GM18873 (cell line): ENCODE measurements at regions not wholly inside any gene's neighbourhood (a gene's known extent, or its start where the extent isn't known, plus 50 kb on each side); places are given as distances from the start of the nearest gene placed in this dataset.
A peak's percentile ranks its signal among the peaks of the same experiment; 100 is the strongest.

Source experiments
- ATAC-seq: cut with Tn5 transposase; IDR thresholded peaks from one replicate; pipeline ENCODE4 v1.9.1; 2021; ENCODE audit warnings: mild to moderate bottlenecking, moderate library complexity, moderate number of reproducible peaks; ENCODE audit not compliant: unreplicated experiment, low FRiP score

- no peak for ATAC-seq
Observed at GRCh38 chr5:68352166-68352565, 136.6 kb downstream of the PIK3R1 start.

- no peak for ATAC-seq
Observed at GRCh38 chr5:68353605-68354004, 138.0 kb downstream of the PIK3R1 start.

DNA sequence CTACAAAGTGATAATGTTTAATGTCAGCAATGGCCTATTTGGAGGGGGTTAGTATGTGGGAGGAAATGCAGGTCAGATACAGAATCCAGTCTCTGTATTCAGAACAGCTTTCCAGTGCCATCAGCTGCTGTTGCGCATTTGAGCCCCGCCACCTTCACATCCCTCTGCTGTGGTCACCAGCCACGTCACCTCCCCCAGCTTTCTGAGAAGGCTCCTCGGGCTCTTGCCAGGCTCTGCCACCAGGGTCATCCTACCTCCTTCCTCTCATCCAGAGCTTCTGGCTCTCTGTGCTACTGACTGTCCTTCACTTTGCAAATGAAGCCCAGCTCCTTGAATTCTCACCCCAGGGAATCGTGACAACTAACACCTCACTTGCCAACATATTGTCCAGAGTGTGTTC lies 138.8 kb downstream of the PIK3R1 start:
- no peak for ATAC-seq

- no peak for ATAC-seq
Observed at GRCh38 chr5:68356216-68356615, 140.7 kb downstream of the PIK3R1 start.

DNA sequence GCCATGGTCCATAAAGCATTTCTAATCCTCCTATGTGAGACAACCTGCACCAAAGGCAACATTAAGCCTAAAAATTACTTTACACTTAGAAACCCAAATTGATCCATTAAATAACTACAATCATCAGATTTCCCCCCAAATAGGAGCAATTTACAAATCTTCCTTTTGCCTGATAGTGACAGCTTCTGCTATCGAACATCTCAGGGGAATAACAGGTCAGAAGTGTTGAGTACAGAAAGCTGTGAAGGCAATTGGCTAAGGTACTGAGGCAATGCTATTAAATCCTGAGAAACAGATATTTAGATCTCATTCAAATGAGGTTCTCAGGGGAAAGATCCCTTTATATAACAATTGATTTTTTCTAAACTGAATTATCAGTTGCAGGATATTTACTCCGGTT lies 141.1 kb downstream of the PIK3R1 start:
- ATAC-seq = no peak

DNA sequence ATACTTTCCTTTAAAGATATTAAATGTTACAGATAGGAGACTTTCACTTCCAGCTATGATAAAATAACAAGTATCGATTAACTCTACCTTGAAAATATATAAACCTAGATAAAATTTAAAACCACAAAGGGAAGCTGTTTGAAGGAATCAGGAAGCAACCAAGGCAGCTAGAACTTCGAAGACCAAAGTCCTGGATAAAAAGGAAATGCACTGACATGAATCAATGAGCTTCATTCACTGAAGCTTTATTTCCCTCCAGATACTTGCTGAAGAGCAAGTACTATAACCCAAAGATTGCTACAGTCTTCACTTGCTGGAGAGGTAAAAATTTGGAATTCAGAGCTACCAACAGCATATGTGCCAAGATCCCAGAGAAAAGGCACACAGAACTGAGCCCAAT lies 144.1 kb downstream of the PIK3R1 start:
- no peak for ATAC-seq

DNA sequence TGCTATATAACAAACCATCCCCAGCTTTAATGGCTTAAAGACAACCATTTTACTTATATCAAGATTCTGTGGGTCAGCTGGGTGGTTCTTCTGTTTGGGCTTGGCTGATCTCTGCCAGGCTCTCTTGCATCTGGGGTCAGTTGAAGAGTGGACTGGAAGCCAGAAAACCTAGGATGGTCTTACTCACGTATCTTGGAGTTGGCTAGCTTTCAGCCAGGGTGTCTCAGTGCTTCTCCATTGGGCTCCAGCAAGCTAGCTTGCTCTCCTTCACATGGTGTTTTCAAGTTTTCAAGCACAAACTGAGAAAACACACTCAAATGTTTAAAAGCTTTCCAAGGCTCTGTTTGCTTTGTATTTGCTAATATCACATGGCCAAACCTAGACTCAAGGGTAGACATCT lies 146.8 kb downstream of the PIK3R1 start:
- ATAC-seq = no peak

GRCh38 chr5:68365889-68366288 lies 150.3 kb downstream of the PIK3R1 start:
- no peak for ATAC-seq

DNA sequence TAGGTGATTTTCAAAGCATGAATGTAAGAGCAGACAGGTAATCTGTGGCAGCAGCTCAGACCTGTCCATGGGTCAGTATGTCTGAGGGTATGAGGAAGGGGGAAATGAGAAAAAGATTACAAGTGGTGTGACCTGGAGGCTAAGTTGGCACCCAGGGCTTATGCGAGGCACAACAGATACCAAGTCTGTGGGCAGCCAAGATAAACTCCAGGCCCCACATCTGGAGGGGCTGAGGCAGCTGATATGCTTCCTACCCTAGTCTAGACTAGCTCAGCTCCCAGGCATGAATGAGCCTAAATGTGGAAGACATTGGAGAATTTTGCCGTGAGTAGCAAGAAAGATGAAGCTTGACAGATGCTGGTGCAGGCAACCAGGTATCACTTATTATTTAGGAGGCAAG lies 151.7 kb downstream of the PIK3R1 start:
- no peak for ATAC-seq

GRCh38 chr5:68367717-68368116 lies 152.2 kb downstream of the PIK3R1 start:
- ATAC-seq = no peak

GRCh38 chr5:68368311-68369022 lies 152.9 kb downstream of the PIK3R1 start:
- no peak for ATAC-seq

DNA sequence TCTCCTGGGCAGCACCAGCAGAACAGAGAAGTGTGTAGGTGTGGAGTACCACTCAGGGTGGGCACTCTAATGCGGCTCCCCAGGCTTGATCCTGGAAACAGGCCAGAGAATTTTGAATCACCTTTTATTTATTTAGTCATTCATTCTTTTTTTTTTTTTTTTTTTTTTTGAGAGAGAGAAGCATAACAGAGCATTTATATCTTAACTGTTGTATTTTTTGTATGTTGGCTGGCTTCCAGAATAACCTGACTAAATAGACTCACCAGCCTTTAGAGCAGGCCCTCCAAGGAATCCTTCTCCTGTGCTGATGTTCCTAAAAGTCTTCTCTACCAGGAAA lies 153.4 kb downstream of the PIK3R1 start:
- no peak for ATAC-seq

- ATAC-seq = peak; percentile 68
Observed at GRCh38 chr5:68369457-68370125, 154.0 kb downstream of the PIK3R1 start.

- ATAC-seq = no peak
Observed at GRCh38 chr5:68370196-68370595, 154.6 kb downstream of the PIK3R1 start.

GRCh38 chr5:68371607-68372006 lies 156.1 kb downstream of the PIK3R1 start:
- ATAC-seq = no peak

- ATAC-seq = no peak
Observed at GRCh38 chr5:68372161-68372560, 156.6 kb downstream of the PIK3R1 start.

DNA sequence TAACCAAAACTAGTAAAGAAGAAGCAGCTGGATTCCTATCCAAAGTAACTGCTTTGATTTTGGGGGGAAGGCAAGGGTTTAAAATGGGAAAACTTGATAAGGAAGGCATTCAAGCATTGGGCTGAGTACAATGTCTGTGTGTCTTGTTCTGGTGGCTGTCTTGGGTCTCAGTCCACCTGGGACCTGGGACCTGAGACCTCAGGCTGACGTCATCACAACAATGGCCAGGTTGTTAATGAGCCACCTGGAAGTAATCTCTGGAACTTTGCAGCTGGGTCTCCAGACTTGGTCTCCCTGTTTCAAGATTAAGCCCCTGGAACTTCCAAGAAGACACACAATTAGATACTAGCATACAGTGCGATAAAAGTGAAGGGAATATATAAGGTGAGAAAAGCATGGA lies 157.5 kb downstream of the PIK3R1 start:
- no peak for ATAC-seq

DNA sequence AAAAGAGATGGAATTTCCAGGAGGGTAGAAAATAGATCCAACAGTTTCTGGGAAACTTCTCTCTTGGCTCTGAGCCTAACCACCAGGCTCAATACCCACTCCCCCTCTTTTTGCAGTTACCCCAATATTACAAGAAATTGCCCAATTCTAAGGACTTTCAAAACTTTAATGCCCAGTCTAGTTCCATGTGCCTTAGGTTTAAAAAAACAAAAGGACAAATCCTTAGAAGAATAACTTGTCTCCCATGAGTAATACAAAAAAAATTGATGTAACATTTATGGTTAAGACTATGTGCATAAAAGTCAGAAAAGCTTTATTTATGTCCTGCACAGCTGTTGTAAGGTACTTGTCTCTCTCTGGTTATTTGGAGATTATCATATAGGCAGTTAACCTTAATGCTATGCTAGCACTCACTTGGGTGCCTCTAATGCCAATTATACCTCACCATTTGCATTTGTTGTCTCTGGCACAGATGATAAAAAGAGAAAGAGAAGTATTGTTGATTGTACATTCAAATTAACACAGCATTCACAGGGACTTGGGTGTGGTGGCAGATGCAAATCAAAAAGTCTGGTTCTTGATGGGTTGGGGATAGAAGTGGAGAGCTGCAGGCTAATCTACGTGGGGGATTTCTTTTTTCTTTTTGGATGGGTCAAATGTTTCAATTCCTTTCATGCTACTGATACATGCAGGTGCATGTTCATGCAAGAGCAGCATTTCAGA lies 159.4 kb downstream of the PIK3R1 start:
- no peak for ATAC-seq

- ATAC-seq = no peak
Observed at GRCh38 chr5:68375540-68375939, 160.0 kb downstream of the PIK3R1 start.

DNA sequence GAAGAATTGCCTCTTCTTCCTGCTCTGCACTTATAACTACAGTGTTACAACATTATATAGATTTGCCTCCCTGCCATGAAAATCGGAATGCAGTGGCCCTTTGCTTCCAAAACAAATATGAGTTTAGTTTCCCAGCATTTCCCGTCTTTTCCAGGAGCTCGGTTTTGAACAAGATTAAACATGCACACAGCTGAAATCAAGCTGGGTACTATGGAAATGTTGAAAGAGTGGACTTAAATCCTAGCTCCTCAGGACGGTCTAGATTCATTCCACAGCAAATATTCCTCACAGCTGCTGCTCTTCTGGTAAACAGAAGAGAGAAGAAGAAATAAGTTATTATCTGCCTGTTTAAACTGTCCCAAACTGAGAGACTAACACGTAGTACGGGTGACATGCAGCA lies 161.4 kb downstream of the PIK3R1 start:
- ATAC-seq = no peak

GRCh38 chr5:68377733-68378132 lies 162.2 kb downstream of the PIK3R1 start:
- ATAC-seq = no peak
